GM18505 (cell line): ENCODE measurements at regions not wholly inside any gene's neighbourhood (a gene's known extent, or its start where the extent isn't known, plus 50 kb on each side); places are given as distances from the start of the nearest gene placed in this dataset.

Source experiments
- ATAC-seq: cut with Tn5 transposase; IDR thresholded peaks from one replicate; pipeline ENCODE4 v1.9.1; 2021; ENCODE audit not compliant: unreplicated experiment
- POLR2A ChIP-seq: IDR thresholded peaks from 4 replicates; pipeline ENCODE4 v1.6.1; 2011; ENCODE audit warnings: borderline replicate concordance; ENCODE audit not compliant: insufficient read depth, insufficient read length; ENCODE audit errors: extremely low read depth

DNA sequence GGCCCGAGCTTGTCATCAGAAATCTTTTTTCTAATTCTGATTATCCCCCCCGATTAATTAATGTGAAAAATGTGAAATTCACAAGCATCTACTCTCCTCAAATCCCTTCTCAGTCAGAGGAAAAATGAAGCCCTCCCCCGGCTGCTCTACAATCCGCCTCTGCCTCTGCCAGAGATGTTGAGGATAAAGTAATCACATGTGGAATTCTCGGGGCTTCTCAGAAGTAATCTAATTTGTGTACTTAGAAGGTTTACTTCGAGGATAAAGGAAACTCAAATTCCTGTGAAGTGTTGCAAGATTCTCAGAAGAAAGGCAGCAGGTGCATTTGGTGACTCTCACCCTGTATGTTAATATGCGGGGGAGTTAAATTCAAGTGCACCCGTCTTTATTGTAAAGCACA is 726.1 kb upstream of the ADAMTS16 start:
- no peak for ATAC-seq
- TF ChIP-seq POLR2A: no peak

DNA sequence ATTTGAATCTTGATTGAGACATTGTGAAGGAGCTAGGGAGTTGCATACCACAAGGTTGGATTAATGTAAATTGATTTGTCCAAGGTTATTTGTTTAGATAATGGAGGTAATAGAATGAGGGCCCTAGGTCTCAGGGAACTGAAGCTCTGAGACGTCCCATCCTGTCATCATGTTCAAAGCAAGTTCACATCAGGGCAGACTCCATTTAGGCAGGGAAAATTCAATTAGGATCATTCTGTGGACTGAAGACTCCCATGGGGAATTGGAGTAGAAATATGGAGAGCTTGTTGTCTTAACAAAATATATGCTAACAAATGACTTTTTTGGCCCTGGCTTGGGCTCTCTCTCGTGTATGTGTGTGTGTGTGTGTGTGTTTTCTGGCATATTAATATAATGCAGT is 722.0 kb upstream of the ADAMTS16 start:
- no peak for TF ChIP-seq POLR2A
- ATAC-seq: no peak

DNA sequence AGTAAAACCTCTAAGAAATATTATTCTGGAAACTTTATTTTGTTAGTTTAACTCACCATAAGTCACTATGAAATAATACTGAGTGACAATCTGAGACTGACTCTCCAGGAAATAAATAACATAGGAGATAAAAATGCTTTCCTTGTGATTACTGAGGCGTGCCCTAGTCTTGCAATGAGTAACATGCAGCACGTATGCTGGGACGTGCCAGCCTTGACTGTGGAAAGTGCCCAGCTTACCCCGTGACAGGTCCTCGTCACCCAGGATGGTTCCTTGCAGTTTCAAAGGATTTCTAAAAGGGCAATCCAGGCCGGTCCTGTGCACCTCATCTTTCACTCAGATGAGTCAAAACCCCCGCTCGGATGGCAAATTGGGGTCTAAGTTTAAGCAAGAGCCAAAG is 720.8 kb upstream of the ADAMTS16 start:
- no peak for ATAC-seq
- TF ChIP-seq POLR2A: no peak

DNA sequence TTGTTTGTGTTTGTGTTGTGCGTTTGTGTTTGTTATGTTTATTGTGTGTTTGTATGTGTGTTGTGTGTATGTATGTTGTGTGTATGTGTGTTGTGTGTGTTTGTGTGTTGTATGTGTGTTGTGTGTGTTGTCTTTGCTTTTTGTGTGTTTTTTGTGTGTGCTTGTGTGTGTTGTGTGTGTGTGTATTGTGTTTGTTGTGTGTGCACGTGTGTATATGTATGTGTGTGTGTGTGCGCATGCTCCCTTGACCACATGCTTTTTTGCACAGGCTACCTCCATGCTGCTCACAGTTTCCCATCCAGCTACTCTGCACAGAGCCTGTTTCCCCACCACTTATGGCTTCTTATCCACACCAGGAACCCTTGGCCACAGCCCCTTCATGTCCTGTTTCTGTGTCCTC is 720.0 kb upstream of the ADAMTS16 start:
- no peak for ATAC-seq

DNA sequence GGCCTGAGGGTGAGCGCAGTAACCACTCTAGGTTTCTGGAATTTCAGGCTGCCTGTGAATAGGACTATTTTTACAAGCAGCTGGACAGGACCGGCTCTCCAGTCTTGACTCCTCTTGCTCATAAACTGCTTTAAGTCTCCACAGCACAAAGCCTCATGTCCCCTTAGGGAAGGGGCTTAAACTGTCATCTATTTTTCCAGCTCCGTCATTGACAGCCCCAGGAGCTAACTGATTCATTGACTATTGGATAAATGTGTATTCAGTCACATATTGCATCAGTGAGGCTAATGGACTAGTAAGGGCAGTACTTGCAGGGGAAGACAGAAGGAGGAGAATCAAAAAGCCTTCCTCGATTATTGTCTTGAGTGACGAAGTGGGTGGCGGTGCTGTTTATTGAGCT is 719.4 kb upstream of the ADAMTS16 start:
- no peak for TF ChIP-seq POLR2A
- no peak for ATAC-seq

More for the DNA sequence above, 720.0 kb upstream of the ADAMTS16 start:
- TF ChIP-seq POLR2A: no peak

DNA sequence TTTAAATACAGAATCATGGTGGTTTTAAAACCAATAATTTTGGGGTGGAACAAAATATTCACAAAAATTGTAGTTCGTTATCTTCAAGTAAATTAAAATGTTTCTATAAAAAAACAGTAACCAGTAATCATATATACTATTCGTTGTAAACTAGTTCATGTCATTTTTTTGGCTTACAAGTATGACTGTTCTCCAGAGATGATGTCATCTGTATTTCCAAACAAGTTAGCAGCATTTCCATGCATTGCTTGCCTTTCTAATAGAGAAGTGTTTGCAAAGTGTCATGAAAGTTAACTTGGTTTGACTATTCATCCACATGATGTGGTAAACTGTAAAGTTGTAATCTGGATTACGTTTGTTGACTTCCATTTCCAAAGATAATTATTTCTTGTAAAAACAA is 717.9 kb upstream of the ADAMTS16 start:
- ATAC-seq: no peak
- no peak for TF ChIP-seq POLR2A

DNA sequence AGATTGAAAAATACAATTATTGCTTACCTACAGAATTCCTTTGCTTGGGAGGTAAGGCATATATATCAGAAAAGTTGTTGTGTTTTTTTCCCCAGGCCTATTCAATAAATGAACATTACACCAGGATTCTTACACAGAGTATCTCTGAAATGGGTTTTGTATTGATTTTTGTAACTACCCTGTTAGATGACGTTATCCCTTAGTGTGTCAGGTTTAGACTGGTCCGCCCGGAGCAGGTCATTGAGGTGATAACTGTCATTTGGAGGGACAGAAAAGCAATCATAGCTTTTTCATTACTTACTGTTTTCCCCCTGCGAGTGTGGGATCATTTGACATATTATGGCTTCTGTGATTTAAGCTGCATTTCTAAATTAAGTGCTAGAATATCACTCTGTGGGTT is 715.2 kb upstream of the ADAMTS16 start:
- TF ChIP-seq POLR2A: no peak
- no peak for ATAC-seq

DNA sequence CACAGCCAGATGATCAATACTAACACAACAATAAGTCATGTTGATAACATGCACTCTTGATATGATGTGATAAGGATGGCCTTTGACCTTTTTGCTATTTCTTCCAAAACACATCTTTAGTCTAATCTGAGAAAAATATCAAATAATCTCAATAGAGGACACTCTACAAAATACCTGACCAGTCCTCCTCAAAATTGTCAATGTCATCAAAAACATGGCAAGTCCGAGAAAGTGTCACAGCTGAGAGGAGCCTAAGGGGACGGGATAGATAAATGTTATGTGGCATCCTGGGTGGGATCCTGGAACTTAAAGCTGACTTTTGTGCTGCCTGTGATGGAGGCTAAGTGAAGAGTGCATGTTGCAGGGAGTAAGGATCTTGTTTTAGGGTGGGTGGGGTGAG is 699.6 kb upstream of the ADAMTS16 start:
- no peak for ATAC-seq
- no peak for TF ChIP-seq POLR2A

DNA sequence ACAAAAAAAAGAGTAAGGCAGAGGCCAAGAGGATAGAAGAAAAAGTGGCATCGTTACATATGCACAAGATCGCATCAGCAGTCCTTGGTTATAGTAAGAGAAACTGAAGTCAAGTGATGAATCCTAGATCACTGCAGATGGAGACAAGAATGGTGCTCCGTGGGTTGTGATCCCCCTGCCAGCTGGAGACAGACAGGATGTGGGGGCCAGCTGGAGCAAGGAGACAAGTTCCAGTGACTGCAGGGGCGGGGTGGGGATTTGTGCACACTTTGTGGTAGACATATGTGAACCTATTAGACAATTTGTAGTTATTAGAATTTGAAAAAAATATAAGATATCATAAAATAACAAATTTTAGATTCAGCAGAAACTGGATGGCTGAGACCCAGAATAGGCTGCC is 697.9 kb upstream of the ADAMTS16 start:
- no peak for ATAC-seq
- TF ChIP-seq POLR2A: no peak

DNA sequence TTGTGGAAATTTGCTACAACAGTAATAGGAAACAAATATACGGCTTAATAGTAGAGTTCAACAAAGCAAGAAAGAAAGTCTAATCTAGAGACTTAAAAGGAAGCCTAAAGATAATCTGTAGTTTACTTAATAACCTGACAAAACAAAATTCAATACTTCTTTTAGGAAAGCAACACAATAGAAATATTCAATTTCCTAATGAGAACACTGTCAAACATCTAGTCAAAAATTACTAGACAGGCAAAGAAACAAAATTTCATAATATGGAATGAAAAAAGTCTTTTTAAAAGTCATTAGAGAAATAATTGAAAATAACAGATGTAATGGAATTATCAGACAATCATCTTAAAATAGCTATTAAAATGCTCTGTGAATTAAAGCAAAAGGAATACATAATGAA is 692.5 kb upstream of the ADAMTS16 start:
- no peak for ATAC-seq
- no peak for TF ChIP-seq POLR2A

DNA sequence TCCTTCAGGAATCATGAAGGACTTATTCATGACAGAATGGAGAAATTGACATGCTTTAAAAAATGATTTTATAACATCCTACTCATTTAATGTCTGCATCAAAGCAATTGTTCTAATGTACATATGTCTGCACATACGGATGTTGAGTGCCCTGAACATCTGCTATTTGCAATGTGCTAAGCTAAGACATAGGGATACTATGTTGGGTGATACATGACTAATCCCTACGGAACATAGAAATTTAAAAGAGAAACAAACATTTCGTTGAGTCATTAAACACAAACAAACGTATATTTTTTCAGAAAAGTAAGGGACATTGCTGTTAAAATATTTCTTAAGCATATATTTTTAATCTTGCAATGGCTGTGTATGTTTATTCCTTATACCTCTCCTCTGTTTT is 686.5 kb upstream of the ADAMTS16 start:
- ATAC-seq: no peak
- TF ChIP-seq POLR2A: no peak

DNA sequence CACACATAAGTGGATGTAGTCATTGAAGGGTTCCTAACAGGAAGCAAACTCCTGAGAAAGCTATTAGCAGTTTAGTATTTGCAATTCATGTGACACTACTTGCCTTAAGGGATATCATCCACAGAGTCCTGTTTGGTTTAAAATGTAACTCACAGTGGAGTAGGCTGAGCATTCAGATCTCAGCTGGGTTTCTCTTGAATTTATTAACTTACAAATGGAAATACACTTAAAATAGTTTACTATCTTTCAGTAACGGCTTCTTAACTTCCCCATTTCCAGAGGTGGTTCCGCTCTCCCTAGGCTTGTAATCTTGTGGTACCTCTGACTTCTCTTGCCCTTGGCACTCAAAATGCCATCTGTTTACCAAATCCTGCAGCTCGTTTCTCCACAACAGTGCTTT is 660.7 kb upstream of the ADAMTS16 start:
- no peak for ATAC-seq
- no peak for TF ChIP-seq POLR2A

DNA sequence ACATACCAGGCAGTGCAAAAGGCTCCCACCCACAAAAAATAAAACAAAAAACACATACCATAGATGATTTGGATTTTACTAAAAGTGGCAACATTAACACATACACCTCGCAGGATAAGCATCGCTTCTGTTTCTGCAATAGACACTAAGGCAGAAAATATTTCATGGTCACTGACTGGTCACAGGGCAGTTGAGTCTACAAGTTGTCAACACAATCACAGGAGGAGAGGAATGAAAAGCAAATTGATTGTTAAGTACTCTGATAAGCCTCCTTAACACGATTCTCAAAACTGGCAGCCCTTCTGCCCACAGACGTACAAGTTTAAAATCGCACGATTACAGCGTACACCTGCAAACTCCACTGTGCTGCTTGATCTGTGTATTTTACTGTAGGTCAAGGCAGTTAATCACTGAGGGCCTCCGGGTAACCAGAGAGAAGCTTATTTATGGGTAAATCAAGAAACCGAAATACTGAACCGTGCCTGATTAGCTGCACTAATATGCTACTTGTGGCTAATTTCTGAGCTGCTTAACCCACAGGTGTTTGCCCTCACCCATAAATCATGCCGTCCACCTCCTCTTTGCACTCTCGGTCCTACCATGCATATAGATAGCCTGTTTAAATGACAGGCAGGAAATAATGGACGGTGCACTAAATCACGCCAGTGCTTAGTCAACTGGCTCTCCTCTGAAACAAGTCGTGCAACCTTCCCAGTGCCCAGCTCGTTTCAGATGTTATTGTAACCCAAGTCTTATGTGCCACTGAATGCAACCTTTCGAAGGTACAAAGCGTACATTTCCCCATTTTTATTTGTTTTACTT is 659.4 kb upstream of the ADAMTS16 start:
- no peak for ATAC-seq
- TF ChIP-seq POLR2A: no peak

DNA sequence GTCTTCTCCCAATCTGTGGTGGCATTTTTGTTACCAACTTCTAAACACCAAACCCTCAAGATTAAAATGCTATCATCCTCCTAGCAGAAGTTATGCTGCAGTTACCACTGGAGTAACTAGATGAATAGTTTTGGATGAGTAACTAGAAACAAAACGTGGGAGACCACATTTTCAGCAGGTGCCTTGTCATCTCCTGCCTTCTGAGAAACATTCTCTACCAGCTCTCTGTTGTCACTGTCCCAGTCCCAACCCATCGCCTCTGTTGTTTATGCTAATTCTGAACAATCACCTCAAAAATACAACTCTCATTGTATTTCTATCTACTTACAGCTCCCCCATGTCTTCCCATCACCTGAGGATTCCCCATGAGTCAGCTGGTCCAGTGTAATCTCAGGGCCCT is 652.5 kb upstream of the ADAMTS16 start:
- TF ChIP-seq POLR2A: no peak
- ATAC-seq: no peak

DNA sequence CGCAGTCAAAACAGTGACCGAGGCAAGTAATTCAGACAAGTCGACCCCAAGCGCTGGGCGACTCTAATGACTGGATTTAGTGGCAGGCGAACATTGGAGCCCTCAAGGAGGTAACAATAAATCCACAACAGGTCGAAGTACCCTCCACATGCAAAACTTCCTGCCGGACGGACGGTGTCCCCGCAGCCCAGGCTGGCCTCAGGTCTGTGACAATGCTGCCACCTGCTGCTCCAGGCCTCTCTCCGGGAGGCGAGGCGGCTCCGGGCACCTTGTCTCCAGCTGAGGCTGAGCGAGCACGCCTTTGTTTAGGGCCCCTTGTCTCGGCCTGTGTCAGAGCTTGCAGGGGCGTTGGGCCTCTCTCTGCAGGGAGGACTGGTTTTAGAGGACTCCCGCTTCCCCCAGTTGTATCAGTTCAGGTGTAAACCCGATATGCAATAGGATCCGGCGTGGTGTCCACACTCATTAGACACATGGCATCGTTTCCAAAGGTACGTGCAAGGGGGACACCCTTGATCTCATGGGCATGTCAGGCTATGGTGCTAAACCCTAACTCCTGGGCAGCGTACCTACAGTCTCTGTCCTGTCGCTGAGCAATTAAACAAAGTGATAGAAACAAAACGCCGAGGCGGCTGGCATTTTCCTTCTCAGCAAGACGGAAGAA is 628.0 kb upstream of the ADAMTS16 start:
- TF ChIP-seq POLR2A: no peak
- no peak for ATAC-seq

DNA sequence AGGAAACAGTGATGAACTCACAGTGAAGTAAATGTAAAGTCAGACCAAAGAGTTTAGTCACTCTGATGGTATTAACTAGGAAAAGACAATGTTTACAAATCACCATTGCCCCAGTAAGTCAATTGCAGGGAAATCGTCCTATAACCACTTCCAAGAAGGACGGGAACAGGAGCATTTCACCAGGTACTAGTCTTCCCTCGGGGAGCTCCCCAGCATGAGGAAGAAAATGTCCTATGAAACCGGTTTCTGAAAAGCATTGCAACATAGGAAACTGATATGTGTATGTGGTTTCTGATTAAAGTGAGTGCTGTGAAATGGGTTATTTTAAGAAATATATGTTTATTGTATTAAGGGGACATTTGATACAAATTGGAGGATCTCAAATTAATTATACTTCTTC is 626.7 kb upstream of the ADAMTS16 start:
- no peak for ATAC-seq

More for the DNA sequence above, 626.7 kb upstream of the ADAMTS16 start:
- no peak for TF ChIP-seq POLR2A
